ENCODE measurements at regions not wholly inside any gene's neighbourhood (a gene's known extent, or its start where the extent isn't known, plus 50 kb on each side); places are given as distances from the start of the nearest gene placed in this dataset.

GRCh38 chr11:103628121-103628520, 408.3 kb upstream of the DDI1 start:
- TF ChIP-seq PATZ1 (CRISPR knock-in tag; IDR thresholded peaks at IDR 0.05; ENCODE audit: borderline replicate concordance), result no peak
- TF ChIP-seq ISL1 (CRISPR knock-in tag; IDR thresholded peaks at IDR 0.05), result no peak
- TF ChIP-seq ESRRG (CRISPR knock-in tag; IDR thresholded peaks at IDR 0.05), result no peak
- no peak for TF ChIP-seq CSRNP3 (CRISPR knock-in tag; IDR thresholded peaks at IDR 0.05)
- TF ChIP-seq ZFP3 (CRISPR knock-in tag; IDR thresholded peaks at IDR 0.05), result no peak
- no peak for TF ChIP-seq BACH2 (CRISPR knock-in tag; IDR thresholded peaks at IDR 0.05; ENCODE audit: borderline replicate concordance)
- TF ChIP-seq SNAI2 (CRISPR knock-in tag; IDR thresholded peaks at IDR 0.05), result no peak
